AG10803 (cell line): ENCODE measurements at regions not wholly inside any gene's neighbourhood (a gene's known extent, or its start where the extent isn't known, plus 50 kb on each side); places are given as distances from the start of the nearest gene placed in this dataset.
"Not testable (repeated sequence)": the region's sequence is repeated elsewhere in the genome, so short reads cannot be mapped to it uniquely, and the experiment has no call there.

Source experiments
- DNase-seq: peaks from one replicate; pipeline ENCODE4 v3.0.0; 2010; ENCODE audit warnings: low read depth
- H3K4me3 ChIP-seq: 2 replicates; pipeline ENCODE4 v1.5.1; 2011; ENCODE audit warnings: mild to moderate bottlenecking, low read length, control low read depth
- CTCF ChIP-seq: conservative IDR thresholded peaks from 2 replicates; pipeline ENCODE4 v1.5.1; 2011; ENCODE audit warnings: mild to moderate bottlenecking, low read length, control low read depth, inconsistent platforms

GRCh38 chr6:28632326-28632851 lies 106.7 kb downstream of the GPX5 start:
- no peak overlapping the region for H3K4me3 ChIP-seq
- no peak for TF ChIP-seq CTCF
- DNase-seq = no peak

GRCh38 chr6:28633445-28634215 lies 107.9 kb downstream of the GPX5 start:
- H3K4me3 ChIP-seq = no peak overlapping the region
- no peak for TF ChIP-seq CTCF
- DNase-seq = no peak

GRCh38 chr6:28634411-28634760 lies 108.7 kb downstream of the GPX5 start:
- TF ChIP-seq CTCF = no peak
- DNase-seq = no peak
- H3K4me3 ChIP-seq = no peak overlapping the region

- no peak for TF ChIP-seq CTCF
- no peak for DNase-seq
- peak overlapping the region; percentile 46 for H3K4me3 ChIP-seq
Measured at GRCh38 chr6:28634761-28635546, 109.3 kb downstream of the GPX5 start.

- no peak for TF ChIP-seq CTCF
- no peak for DNase-seq
- H3K4me3 ChIP-seq = peak overlapping the region; percentile 46
Measured at GRCh38 chr6:28635547-28636158, 110.0 kb downstream of the GPX5 start.

GRCh38 chr6:28638787-28639430 lies 113.2 kb downstream of the GPX5 start:
- no peak overlapping the region for H3K4me3 ChIP-seq
- DNase-seq = no peak
- TF ChIP-seq CTCF = no peak

- not testable (repeated sequence) for DNase-seq
Measured at GRCh38 chr6:28639445-28640290, 114.0 kb downstream of the GPX5 start.

More at GRCh38 chr6:28639445-28640290, 114.0 kb downstream of the GPX5 start:
- H3K4me3 ChIP-seq = not testable (repeated sequence)
